ENCODE measurements at regions not wholly inside any gene's neighbourhood (a gene's known extent, or its start where the extent isn't known, plus 50 kb on each side); places are given as distances from the start of the nearest gene placed in this dataset.

- no peak for DNase-seq
Observed at GRCh38 chr6:146887447-146888077, 288.8 kb downstream of the ADGB start.

DNA sequence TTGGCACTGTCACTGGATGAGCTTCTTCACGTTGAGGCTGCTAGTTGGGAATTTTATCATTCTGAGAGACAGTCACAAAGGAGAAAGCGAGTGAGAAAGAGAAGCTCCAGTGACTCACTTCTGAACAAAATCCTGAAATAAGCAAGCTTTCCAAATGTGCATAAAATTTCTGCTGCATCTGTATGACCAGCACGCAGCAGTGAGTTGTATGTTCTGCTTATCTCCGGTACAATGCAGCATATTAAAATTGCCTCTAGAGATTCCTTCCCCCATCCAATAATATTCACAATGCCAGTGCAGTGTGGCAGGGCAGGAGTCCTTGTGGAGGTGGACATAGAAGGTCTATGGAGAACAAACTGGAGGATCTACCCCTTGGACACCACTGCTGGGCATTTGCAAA lies 290.5 kb downstream of the ADGB start:
- DNase-seq, result no peak

GRCh38 chr6:146890172-146890571 lies 291.4 kb downstream of the ADGB start:
- no peak for DNase-seq

DNA sequence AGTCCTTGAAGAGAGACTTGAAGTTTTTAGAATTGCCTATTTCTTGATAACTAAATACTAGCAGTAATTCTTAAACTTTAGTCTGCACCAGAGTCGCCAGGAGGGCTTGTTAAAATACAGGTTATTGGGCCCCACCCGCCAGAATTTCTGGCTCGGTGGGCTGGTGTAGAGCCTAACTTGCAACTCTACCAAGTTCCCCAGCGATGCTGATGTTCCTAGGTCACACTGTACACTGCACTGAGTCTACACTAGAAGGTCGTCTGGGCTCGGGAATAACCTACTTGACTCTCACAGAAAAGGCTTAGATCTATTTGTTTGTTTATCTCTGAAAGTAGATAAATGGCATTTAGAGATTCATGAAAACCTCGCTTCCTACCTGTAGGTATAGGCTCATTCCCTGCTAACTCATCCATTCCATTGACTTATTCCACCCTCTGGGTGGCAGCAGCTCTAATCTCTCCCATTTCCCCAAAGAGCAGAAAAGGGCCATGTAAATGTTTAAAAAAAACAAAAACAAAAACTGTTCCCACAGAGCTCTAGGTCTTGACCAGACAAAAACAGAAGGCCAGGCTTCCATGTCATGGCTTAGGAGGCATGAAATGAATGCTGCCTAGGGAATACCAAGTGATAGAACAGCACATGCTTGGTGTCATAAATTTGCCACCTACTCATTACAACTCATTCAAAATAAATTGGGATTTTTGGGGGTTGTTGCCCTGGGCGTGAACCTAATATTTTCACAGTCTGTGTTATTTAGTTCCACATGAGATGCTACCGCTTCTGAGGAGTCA lies 292.1 kb downstream of the ADGB start:
- no peak for DNase-seq

DNA sequence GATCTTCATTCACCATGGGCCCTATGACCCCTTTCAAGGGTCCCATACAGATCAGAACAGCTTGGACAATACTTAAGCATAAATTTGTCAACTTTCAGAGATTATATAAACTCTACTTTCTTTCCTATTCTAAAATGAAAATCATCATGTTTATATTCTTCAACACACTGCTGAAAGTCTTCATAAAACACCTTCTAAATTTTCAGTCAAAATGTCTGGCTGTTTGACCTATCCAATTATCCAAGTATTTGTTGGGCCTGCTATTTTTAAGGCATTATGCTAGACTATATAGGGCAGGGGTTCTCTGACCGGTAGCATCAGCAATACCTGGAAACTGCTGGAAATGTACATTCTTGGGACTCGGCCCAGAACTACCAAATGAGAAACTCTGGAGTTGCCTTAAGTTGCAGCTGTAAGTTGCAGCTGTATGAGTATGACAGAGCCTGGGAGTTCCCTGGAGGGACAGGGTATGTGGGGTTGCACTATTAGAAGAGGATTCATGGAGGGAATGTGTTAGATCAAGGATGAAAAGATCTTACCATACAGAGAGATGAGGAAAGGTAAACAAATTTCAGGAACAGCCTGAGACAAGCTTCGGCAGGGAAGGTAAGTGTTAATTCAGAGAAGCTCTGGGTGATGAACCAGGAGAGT lies 293.0 kb downstream of the ADGB start:
- DNase-seq, result no peak

GRCh38 chr6:146892283-146892612 lies 293.5 kb downstream of the ADGB start:
- DNase-seq, result no peak

- DNase-seq, result peak; percentile 92
Observed at GRCh38 chr6:146892613-146893401, 294.0 kb downstream of the ADGB start.

- DNase-seq, result no peak
Observed at GRCh38 chr6:146893690-146894089, 294.9 kb downstream of the ADGB start.

GRCh38 chr6:146894624-146895023 lies 295.9 kb downstream of the ADGB start:
- DNase-seq, result no peak

- DNase-seq, result no peak
Observed at GRCh38 chr6:146895101-146895771, 296.5 kb downstream of the ADGB start.

DNA sequence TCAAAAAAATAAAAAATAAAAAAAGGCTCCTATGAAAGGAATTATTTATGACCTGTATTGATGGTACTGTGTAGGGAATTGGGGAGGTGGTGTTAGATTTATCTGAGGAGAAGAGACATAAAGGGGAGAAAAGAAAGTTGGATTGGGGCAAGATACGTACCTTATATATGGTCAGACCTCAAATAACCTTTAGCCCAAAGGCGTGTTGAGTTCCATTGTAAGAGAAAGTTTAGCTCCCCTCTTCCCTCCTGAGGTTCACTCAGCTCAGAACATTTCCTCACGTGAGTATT lies 296.9 kb downstream of the ADGB start:
- DNase-seq, result no peak

- no peak for DNase-seq
Observed at GRCh38 chr6:146896062-146896813, 297.5 kb downstream of the ADGB start.

DNA sequence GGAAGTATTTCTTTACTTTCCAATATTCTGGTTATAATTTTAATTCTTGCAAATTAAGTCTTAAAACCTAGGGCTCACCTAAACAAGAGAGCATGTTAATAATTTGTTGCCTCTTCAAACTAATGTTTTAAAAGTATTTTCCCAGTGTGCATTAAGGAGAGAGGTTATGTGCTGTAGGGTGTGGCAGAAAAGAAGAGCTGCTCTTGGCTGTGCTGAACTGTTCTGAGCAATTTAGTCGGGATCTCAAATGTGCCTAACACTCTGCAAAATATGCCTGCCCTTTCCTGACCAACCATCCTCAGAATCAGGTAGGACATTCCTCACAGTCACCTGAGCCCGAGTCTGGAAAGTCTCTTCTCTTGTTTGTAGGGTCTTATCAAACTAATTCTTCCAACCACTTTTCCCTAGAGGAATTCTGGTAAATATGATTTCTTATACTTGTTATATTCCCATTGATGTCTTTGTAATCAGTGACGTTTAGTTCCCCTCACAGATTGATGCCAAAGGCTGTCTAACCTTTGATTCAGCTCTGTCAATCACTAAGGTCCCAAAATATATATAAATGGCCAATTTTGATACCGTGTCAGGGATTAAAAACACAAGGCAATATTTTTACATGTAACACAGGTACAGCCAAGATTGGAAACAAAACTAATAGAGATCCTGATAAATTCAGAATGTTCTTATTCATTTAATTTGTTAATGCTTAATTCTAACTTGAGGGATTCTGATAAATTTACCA lies 298.4 kb downstream of the ADGB start:
- no peak for DNase-seq

DNA sequence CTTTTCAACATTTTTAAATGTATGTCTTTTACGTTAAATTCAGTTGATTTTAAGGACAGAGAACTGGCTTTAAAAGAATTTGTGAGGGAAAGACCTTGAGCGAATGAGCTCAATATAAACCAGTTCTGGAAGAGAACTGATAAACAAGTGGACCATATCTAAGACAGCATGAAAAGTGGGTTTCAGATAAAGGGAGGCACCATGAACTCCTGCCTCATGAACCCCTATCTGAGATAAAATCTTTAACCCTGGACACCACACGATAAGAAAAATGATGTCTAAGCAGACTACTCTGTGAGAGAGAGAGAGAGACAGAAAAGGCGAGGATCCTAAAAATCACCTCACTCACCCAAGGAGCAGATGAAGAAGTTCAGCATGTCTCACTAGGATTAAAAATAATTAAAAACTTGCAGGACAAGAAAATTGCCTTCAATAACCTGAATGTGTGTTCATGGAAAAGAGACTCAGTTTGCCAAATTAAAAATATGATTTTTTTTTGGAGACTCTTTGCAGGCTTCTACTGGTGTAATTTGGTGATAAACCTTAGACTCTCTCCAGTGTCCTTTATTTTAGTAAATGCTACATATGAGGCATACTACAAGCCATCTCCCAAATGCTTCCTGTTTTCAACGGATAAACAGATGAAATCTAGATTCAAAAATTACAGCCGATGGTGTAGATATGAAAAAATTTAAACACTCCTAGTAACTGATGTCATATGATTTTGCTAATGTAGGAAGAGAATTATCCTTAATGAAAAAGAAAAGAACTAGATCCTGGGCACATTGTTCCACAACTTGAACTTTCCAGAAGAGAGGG lies 299.5 kb downstream of the ADGB start:
- no peak for DNase-seq

DNA sequence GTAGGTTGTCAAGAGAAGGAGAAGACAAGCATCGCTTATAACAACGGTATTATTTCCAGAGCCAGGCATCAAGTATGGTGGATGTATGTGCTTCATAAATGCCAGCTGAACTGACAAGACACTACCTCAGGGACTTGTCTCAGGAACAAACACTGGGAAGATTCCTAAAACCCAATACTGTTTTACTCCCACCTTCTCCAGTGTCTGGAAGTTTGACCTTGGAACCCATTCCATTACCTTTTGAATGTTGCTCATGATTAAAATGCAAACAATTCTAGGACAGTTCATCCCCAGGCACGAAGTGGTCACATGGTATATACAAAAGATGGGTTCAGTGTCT lies 300.1 kb downstream of the ADGB start:
- no peak for DNase-seq

DNA sequence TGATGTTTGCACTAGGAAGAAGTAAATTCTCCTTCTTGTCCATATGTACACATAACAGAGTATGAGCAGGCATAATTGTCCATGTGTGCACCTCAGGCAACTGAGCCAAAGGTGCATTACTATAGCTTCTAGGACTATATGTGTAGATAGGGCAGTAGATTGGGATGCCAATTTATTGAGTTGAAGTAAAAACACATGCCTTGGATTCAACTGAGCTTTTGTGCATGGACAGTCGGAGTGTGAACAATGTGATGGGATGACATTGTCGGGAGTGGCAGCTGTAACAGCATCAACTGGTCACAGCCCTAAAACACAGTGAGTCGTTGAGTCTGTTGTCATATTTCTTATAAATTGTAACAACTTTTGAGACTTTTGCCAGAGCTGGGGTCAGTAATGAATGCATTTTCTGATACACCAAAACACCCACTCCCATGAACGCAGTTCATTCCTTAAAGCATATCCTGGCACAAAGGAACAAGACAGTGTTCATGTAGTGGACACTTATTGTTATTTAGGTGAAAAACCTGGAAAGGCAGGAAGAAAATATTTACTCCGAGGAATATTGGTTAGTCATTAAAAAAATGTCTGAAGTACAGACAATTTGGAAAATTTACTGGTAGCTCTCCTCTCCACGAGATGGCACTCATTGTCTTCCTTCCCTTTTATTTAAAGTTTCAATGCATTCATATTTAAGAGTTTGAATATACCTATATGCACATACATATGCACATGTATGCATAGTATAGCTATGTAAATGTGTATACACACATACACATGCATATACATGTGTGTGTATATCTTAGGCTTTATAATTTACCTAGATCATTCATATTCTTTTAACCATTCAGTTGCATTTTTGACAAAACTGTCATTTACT lies 302.0 kb upstream of the STXBP5 start:
- DNase-seq, result no peak

- no peak for DNase-seq
Observed at GRCh38 chr6:146902846-146903245, 301.4 kb upstream of the STXBP5 start.

- DNase-seq, result no peak
Observed at GRCh38 chr6:146903451-146903850, 300.8 kb upstream of the STXBP5 start.

GRCh38 chr6:146904596-146904995 lies 299.6 kb upstream of the STXBP5 start:
- DNase-seq, result no peak

DNA sequence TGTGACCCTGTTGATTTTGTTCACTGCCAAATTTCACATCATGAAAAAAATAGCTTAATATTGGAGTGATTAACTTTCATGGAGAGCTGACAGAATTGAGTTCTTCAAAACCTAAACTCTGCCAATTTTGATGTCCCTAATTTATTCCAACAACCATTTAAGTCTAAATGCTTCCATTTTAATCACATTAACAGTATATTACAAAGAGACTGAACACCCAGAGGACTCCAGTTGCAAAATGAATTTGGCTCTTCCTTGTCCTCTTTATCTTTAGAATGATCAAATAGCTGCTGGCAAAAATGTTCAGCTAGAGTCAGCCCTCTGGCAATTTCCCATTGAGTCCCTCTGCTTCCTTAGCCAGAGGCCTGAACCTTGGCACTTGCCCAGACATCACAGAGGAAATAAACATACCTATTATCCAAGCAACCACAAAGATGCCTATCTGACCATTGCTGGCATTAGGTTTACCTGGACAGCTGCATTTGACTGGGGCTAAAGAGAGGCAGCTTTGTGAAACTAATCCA lies 299.0 kb upstream of the STXBP5 start:
- peak; percentile 86 for DNase-seq

Data from islet precursor cell (in vitro differentiated cells).